Tibial nerve (tissue), 4 donors: ENCODE measurements at regions not wholly inside any gene's neighbourhood (a gene's known extent, or its start where the extent isn't known, plus 50 kb on each side); places are given as distances from the start of the nearest gene placed in this dataset.

Experiments used
- DNase-seq, 2 donors: peaks; one replicate each; pipeline ENCODE4 v3.0.0-alpha.2; 2019; ENCODE audit warnings: low spot score in 2 of 2
- H3K27ac ChIP-seq, 4 donors: fragments of 200-600 bp; sonication (generic) in 3 of 4; one replicate each; pipeline ENCODE4 v1.5.1; 2017 to 2019; ENCODE audit warnings: mild to moderate bottlenecking in 1 of 4
- H3K27me3 ChIP-seq, 2 donors: fragments of 200-600 bp; sonication (generic) in 1 of 2; one replicate each; pipeline versions ENCODE4 v1.5.1 to v1.6.0; 2017 to 2019
- H3K36me3 ChIP-seq, 3 donors: fragments of 200-600 bp; sonication (generic); one replicate each; pipeline ENCODE4 v1.5.1; 2018 to 2019
- H3K4me1 ChIP-seq, 4 donors: fragments of 200-600 bp; sonication (generic) in 3 of 4; one replicate each; pipeline ENCODE4 v1.5.1; 2017 to 2019
- H3K4me3 ChIP-seq, 4 donors: fragments of 200-600 bp; sonication (generic) in 3 of 4; one replicate each; pipeline ENCODE4 v1.5.1; 2017 to 2019; ENCODE audit warnings: mild to moderate bottlenecking in 1 of 4, moderate library complexity in 1 of 4
- H3K9me3 ChIP-seq, 4 donors: fragments of 200-600 bp; sonication (generic) in 3 of 4; one replicate each; pipeline ENCODE4 v1.5.1; 2017 to 2019
- EP300 ChIP-seq, 2 donors: sonication (generic); formaldehyde crosslinking; IDR thresholded peaks; one replicate each; pipeline ENCODE4 v1.6.1; 2017; ENCODE audit warnings: antibody characterized with exemption in 2 of 2, mild to moderate bottlenecking in 1 of 2
- POLR2A ChIP-seq, 2 donors: fragments of 450-650 bp; IDR thresholded peaks; one replicate each; pipeline ENCODE4 v1.6.1; 2017; ENCODE audit warnings: antibody characterized with exemption in 2 of 2, mild to moderate bottlenecking in 2 of 2, moderate library complexity in 2 of 2
- WGBS, 2 donors: methylation state at CpG; one replicate each; pipeline ENCODE4 v1.1.5; 2018; 5-methylcytosine and 5-hydroxymethylcytosine counted together
- TF ChIP-seq, protein P1 (sequence below), 5 experiments: fragments of 200-600 bp in 3 of 5; fragments of 450-650 bp in 2 of 5; sonication (generic) in 3 of 5; IDR thresholded peaks; one replicate each; pipeline ENCODE4 v1.5.1; 2016 to 2019; ENCODE audit warnings: antibody characterized with exemption in 5 of 5, mild to moderate bottlenecking in 3 of 5, moderate library complexity in 2 of 5

DNA sequence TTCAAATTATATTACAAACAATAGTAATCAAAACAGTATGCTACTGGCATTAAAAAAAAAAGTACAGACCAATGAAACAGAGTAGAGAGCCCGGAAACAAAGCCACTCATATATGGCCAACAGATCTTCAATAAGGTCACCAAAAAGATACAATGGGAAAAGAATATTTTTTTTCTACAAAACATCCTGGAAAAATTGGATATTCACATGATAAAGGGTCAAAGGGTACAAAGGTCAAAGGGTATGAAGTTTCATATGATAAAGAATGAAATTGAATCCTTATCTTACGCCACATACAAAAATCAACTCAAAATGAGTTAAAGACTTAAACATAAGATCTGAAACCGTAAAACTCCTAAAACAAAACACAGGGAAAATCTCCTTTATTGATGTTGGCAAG is 168.5 kb upstream of the PELI2 start:
- H3K27ac ChIP-seq = no peak overlapping the region
- peaks cover 0 to 6% (median 0%) of the 10 kb centered on the region in 4 donors for H3K4me1 ChIP-seq
- no peaks in the 10 kb centered on the region for H3K9me3 ChIP-seq
- no peaks in the 10 kb centered on the region for H3K27me3 ChIP-seq
- WGBS, 2 donors = 70 to 76% methylated on average over 3 of the region's 3 CpGs
- no peak for DNase-seq
- H3K36me3 ChIP-seq = no peaks in the 10 kb centered on the region
- no peak overlapping the region for H3K4me3 ChIP-seq
- no peak for TF ChIP-seq EP300 (IDR thresholded peaks at IDR 0.05)

DNA sequence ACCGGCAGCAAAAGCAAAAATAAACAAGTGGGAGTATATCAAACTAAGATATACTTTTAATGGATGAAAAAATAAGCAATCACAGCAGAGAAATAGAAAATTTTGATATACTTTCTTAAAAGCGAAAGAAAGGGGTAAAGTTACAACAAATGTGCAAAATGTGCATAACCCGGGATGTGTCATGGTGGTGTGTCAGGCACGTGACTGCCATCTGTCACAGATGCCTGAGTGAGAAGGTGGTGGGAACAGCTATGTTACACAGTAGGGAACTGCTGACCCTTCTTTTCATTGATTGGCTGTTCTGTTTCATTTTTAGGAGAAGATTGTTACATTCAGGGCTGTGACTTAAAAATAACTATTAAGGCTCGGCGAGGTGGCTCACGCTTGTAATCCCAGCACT is 168.1 kb upstream of the PELI2 start:
- no peak overlapping the region for H3K27ac ChIP-seq
- H3K4me1 ChIP-seq = peaks cover 0 to 6% (median 0%) of the 10 kb centered on the region in 4 donors
- no peaks in the 10 kb centered on the region for H3K36me3 ChIP-seq
- WGBS, 2 donors = 72 to 77% methylated on average over 7 of the region's 7 CpGs
- H3K4me3 ChIP-seq = no peak overlapping the region
- H3K27me3 ChIP-seq = no peaks in the 10 kb centered on the region
- DNase-seq = no peak
- no peaks in the 10 kb centered on the region for H3K9me3 ChIP-seq
- TF ChIP-seq POLR2A (IDR thresholded peaks at IDR 0.05) (no peak), EP300 (IDR thresholded peaks at IDR 0.05) (no peak)
- TF ChIP-seq, protein P1, sequence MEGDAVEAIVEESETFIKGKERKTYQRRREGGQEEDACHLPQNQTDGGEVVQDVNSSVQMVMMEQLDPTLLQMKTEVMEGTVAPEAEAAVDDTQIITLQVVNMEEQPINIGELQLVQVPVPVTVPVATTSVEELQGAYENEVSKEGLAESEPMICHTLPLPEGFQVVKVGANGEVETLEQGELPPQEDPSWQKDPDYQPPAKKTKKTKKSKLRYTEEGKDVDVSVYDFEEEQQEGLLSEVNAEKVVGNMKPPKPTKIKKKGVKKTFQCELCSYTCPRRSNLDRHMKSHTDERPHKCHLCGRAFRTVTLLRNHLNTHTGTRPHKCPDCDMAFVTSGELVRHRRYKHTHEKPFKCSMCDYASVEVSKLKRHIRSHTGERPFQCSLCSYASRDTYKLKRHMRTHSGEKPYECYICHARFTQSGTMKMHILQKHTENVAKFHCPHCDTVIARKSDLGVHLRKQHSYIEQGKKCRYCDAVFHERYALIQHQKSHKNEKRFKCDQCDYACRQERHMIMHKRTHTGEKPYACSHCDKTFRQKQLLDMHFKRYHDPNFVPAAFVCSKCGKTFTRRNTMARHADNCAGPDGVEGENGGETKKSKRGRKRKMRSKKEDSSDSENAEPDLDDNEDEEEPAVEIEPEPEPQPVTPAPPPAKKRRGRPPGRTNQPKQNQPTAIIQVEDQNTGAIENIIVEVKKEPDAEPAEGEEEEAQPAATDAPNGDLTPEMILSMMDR (IDR thresholded peaks at IDR 0.05) = no peak

DNA sequence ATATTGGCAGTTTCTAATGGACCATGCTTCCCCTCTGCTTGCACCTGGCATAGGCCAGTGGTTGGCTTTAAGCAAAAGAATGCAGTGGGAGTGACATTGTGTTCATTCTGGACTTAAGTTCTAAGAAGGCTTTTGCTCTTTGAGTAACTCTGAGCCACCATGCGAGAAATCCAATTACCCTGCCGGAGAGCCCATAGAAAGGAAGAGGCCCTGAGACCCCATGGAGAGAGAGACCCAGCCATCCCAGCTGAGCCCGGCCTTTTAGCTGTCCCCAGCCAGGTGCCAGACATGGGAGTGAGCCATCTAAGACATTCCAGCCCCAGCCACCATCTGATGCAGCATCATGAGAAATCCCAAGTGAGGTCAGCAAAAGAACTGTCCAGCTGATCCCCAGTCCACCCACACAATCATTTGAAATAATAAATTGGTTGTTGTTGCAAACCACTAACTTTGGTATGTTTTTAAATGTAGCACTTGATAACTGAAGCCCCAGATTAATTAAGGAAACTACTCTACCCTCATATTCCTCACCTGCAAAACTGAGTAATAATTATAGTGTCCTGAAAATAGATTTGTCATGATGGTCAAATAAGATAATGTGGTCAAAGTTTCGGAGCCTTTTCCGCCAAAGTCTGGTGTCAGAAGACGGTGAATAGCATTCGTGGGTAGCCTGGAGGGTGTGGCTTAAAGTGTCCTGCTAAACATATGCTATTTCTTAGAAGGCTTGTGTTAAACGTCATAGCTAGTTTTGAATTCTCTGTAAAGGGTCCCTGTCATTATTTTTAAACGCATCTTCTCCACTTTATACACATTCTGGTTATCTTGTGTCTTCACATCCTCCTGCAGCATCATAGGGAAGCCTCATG is 166.6 kb upstream of the PELI2 start:
- H3K27ac ChIP-seq = no peak overlapping the region
- WGBS, 2 donors = 85 to 92% methylated on average over 9 of the region's 9 CpGs
- no peaks in the 10 kb centered on the region for H3K36me3 ChIP-seq
- H3K4me1 ChIP-seq = peaks cover 0 to 6% (median 0%) of the 10 kb centered on the region in 4 donors
- TF ChIP-seq POLR2A (IDR thresholded peaks at IDR 0.05) = no peak
- TF ChIP-seq, protein P1 (IDR thresholded peaks at IDR 0.05) = no peak
- TF ChIP-seq EP300 (IDR thresholded peaks at IDR 0.05) = no peak
- H3K4me3 ChIP-seq = no peak overlapping the region
- no peak for DNase-seq
- no peaks in the 10 kb centered on the region for H3K27me3 ChIP-seq
- no peaks in the 10 kb centered on the region for H3K9me3 ChIP-seq

DNA sequence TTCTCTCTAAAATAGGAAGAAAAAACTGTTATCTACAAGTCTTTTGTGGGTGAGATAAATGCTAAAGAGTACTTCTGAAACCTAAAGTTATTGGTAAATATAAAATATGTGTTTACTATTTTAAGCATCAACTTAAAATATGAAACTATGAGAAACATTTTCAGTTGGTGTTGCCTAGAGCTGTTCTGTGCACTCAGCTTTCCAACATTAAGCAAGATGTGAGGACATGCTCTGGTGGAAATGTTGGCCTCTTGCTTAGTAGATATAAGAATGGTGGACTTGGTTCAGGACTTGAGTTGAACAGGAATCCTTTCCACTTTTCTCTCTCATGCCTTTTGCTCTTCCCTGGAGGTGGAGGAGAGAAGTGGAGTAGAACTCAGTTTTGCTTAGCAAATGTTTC is 164.1 kb upstream of the PELI2 start:
- no peak overlapping the region for H3K4me3 ChIP-seq
- no peaks in the 10 kb centered on the region for H3K9me3 ChIP-seq
- DNase-seq = no peak
- no peaks in the 10 kb centered on the region for H3K27me3 ChIP-seq
- TF ChIP-seq, protein P1 (IDR thresholded peaks at IDR 0.05) = no peak
- TF ChIP-seq EP300 (IDR thresholded peaks at IDR 0.05) = no peak
- TF ChIP-seq POLR2A (IDR thresholded peaks at IDR 0.05) = no peak
- H3K36me3 ChIP-seq = no peaks in the 10 kb centered on the region
- H3K4me1 ChIP-seq = peaks cover 0 to 18% (median 0%) of the 10 kb centered on the region in 4 donors
- no peak overlapping the region for H3K27ac ChIP-seq

DNA sequence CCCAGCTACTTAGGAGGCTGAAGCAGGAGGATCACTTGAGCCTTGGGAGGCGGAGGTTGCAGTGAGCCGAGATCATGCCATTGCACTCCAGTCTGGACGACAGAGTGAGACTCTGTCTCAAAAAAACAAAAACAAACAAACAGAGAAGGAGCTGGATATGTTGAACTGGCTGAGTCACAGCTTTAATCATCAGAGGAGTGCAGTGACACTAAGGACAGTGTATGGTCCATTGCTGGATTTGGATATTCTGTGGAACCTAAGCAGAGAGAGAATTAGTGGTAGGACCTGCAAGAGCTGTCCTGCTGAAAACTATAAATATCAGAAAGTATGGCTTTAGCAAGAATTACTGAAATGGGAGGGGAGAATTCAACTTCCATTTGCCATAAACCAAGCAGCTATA is 163.0 kb upstream of the PELI2 start:
- 61 to 67% methylated on average over 3 of the region's 3 CpGs for WGBS, 2 donors
- H3K27ac ChIP-seq = no peak overlapping the region
- H3K27me3 ChIP-seq = no peaks in the 10 kb centered on the region
- no peaks in the 10 kb centered on the region for H3K9me3 ChIP-seq
- H3K36me3 ChIP-seq = no peaks in the 10 kb centered on the region
- DNase-seq = no peak
- peaks cover 0 to 14% (median 0%) of the 10 kb centered on the region in 4 donors for H3K4me1 ChIP-seq
- H3K4me3 ChIP-seq = no peak overlapping the region
- TF ChIP-seq EP300 (IDR thresholded peaks at IDR 0.05) (no peak), POLR2A (IDR thresholded peaks at IDR 0.05) (no peak)
- TF ChIP-seq, protein P1 (IDR thresholded peaks at IDR 0.05) = no peak
